GM13976 (cell line): ENCODE measurements at regions not wholly inside any gene's neighbourhood (a gene's known extent, or its start where the extent isn't known, plus 50 kb on each side); places are given as distances from the start of the nearest gene placed in this dataset.

Experiments
- DNase-seq: peaks from one replicate; pipeline ENCODE4 v3.0.0; 2012; ENCODE audit warnings: low spot score
- CTCF ChIP-seq: IDR thresholded peaks from 2 replicates; pipeline ENCODE4 v1.5.1; 2012; ENCODE audit warnings: borderline replicate concordance, mild to moderate bottlenecking; ENCODE audit not compliant: insufficient read depth; ENCODE audit errors: extremely low read depth, missing control alignments, control extremely low read depth
- in situ Hi-C: fragments of 300-500 bp; cut with MboI; formaldehyde crosslinking; loops from one replicate; pipeline ENCODE4 v1.12.0; 2022; ENCODE audit warnings: low sequenced_read_pairs, mixed read lengths, inconsistent platforms; ENCODE audit not compliant: unreplicated experiment

- in situ Hi-C loops: loop anchor here (25.0 kb wide), 1 partner anchor 453 kb away; no protein-coding TSS in a partner anchor
- DNase-seq: no peak
- TF ChIP-seq CTCF: no peak
Measured at GRCh38 chr15:81940467-81941451, 105.1 kb downstream of the MEX3B start.

GRCh38 chr15:81939604-81940440 is 106.0 kb downstream of the MEX3B start:
- in situ Hi-C loops: loop anchor here (25.0 kb wide), 1 partner anchor 453 kb away; no protein-coding TSS in a partner anchor
- peak; percentile 56 for TF ChIP-seq CTCF
- DNase-seq: peak; percentile 47

- no peak for DNase-seq
- TF ChIP-seq CTCF: no peak
- in situ Hi-C loops: loop anchor here (25.0 kb wide), 1 partner anchor 450 kb away; no protein-coding TSS in a partner anchor
Measured at GRCh38 chr15:81937189-81937588, 108.6 kb downstream of the MEX3B start.

- TF ChIP-seq CTCF: no peak
- in situ Hi-C loops: loop anchor here (25.0 kb wide), 1 partner anchor 443 kb away; no protein-coding TSS in a partner anchor
- no peak for DNase-seq
Measured at GRCh38 chr15:81930582-81931369, 115.0 kb downstream of the MEX3B start.

GRCh38 chr15:81929557-81929956 is 116.3 kb downstream of the MEX3B start:
- in situ Hi-C loops: loop anchor here (25.0 kb wide), 1 partner anchor 442 kb away; no protein-coding TSS in a partner anchor
- no peak for DNase-seq
- no peak for TF ChIP-seq CTCF
